H1 (cell line): ENCODE measurements at regions not wholly inside any gene's neighbourhood (a gene's known extent, or its start where the extent isn't known, plus 50 kb on each side); places are given as distances from the start of the nearest gene placed in this dataset.

Experiments
- CTCF ChIA-PET: fragments of 300-600 bp; sonication (Branson Sonifier 250); formaldehyde crosslinking; loops from one replicate; lab custom pipeline; 2021; ENCODE audit not compliant: partially characterized antibody; lab: Charles Lee
- POLR2A ChIA-PET: fragments of 300-600 bp; sonication (Branson Sonifier 250); formaldehyde crosslinking; loops from one replicate; lab custom pipeline; 2021; ENCODE audit warnings: inconsistent platforms; ENCODE audit not compliant: partially characterized antibody; lab: Charles Lee
- DNase-seq, 2 experiments: peaks; one replicate each; pipeline versions ENCODE4 v3.0.0 to v3.0.0-alpha.2; 2010 to 2022; ENCODE audit warnings: low spot score in 2 of 2, low read depth in 1 of 2, mixed read lengths in 1 of 2
- FAIRE-seq: peaks from 2 replicates; lab custom pipeline; 2011; peaks lifted over from hg19 to GRCh38; lab: Jason Lieb, UNC
- H2AFZ ChIP-seq: 2 replicates; pipeline ENCODE4 v1.8.1; 2012; ENCODE audit warnings: low read length, inconsistent platforms
- H2AK5ac ChIP-seq: 2 replicates; pipeline ENCODE4 v1.6.1; 2013; ENCODE audit warnings: low read depth, low read length
- H2BK120ac ChIP-seq: replicated peaks from 2 replicates; pipeline ENCODE3; 2013; ENCODE audit warnings: low read depth, low read length, inconsistent platforms
- H2BK12ac ChIP-seq: 2 replicates; pipeline ENCODE4 v1.6.1; 2013; ENCODE audit warnings: low read depth, low read length
- H2BK15ac ChIP-seq: 2 replicates; pipeline ENCODE4 v1.6.1; 2013; ENCODE audit warnings: low read length
- H2BK20ac ChIP-seq: 2 replicates; pipeline ENCODE4 v1.6.1; 2013; ENCODE audit warnings: low read length
- H2BK5ac ChIP-seq: 2 replicates; pipeline ENCODE4 v1.6.1; 2013; ENCODE audit warnings: low read depth, low read length
- H3K14ac ChIP-seq: 2 replicates; pipeline ENCODE4 v1.6.1; 2013; ENCODE audit warnings: inconsistent platforms; ENCODE audit not compliant: insufficient read length
- H3K18ac ChIP-seq: 2 replicates; pipeline ENCODE4 v1.6.1; 2013; ENCODE audit warnings: low read length; ENCODE audit errors: extremely low read depth
- H3K23ac ChIP-seq: 2 replicates; pipeline ENCODE4 v1.6.1; 2013; ENCODE audit warnings: inconsistent platforms; ENCODE audit not compliant: insufficient read length
- H3K23me2 ChIP-seq: 2 replicates; pipeline ENCODE4 v1.6.1; 2013; ENCODE audit warnings: low read depth, low read length
- H3K27ac ChIP-seq: 2 replicates; pipeline ENCODE4 v1.6.1; 2011; ENCODE audit warnings: low read depth, low read length, inconsistent platforms
- H3K27me3 ChIP-seq, 4 experiments: replicated peaks in 1 of 4; 1 replicate in 1 of 4; 2 replicates in 3 of 4; pipeline versions ENCODE4 v1.6.1 to v1.8.1; 2011 to 2013; ENCODE audit warnings: low read length in 3 of 4, mild to moderate bottlenecking in 3 of 4, inconsistent platforms in 2 of 4, mixed read lengths in 2 of 4, moderate library complexity in 1 of 4; ENCODE audit not compliant: control insufficient read depth in 3 of 4, insufficient read depth in 3 of 4; ENCODE audit errors: extremely low read depth in 1 of 4
- H3K36me3 ChIP-seq, 4 experiments: 2 replicates each; pipeline versions ENCODE4 v1.6.1 to v1.8.1; 2011 to 2013; ENCODE audit warnings: mild to moderate bottlenecking in 4 of 4, low read length in 3 of 4, moderate library complexity in 2 of 4, control low read depth in 1 of 4, inconsistent platforms in 1 of 4; ENCODE audit not compliant: insufficient read depth in 4 of 4, control insufficient read depth in 2 of 4
- H3K4ac ChIP-seq: replicated peaks from 2 replicates; pipeline ENCODE3; 2013; ENCODE audit warnings: low read length, low read depth, mixed read lengths, inconsistent platforms; ENCODE audit not compliant: insufficient read length
- H3K4me1 ChIP-seq, 4 experiments: replicated peaks in 1 of 4; 1 replicate in 1 of 4; 2 replicates in 3 of 4; pipeline versions ENCODE4 v1.6.1 to v1.8.1; 2011 to 2013; ENCODE audit warnings: low read length in 3 of 4, inconsistent platforms in 2 of 4, mixed read lengths in 1 of 4; ENCODE audit not compliant: insufficient read depth in 4 of 4, control insufficient read depth in 3 of 4
- H3K4me2 ChIP-seq, 2 experiments: 2 replicates each; pipeline versions ENCODE4 v1.6.1 to v1.8.1; 2011 to 2013; ENCODE audit warnings: low read depth in 2 of 2, low read length in 2 of 2, control low read depth in 1 of 2, inconsistent platforms in 1 of 2, mild to moderate bottlenecking in 1 of 2; ENCODE audit not compliant: insufficient read depth in 1 of 2
- H3K4me3 ChIP-seq, 4 experiments: fragments of 200-600, 300-600 bp in 1 of 4; sonication (generic), shearing (Covaris generic), sonication (Bioruptor Twin) in 1 of 4; 2 replicates each; pipeline versions ENCODE4 v1.5.1 to v1.8.1; 2011 to 2016; ENCODE audit warnings: low read length in 4 of 4, low read depth in 3 of 4, control low read depth in 2 of 4, inconsistent platforms in 2 of 4, mild to moderate bottlenecking in 2 of 4, mixed read lengths in 1 of 4, moderate library complexity in 1 of 4; ENCODE audit not compliant: insufficient read depth in 2 of 4; ENCODE audit errors: extremely low read depth in 1 of 4
- H3K56ac ChIP-seq: replicated peaks from 2 replicates; pipeline ENCODE3; 2013; ENCODE audit warnings: low read depth, mild to moderate bottlenecking, mixed read lengths, low read length, inconsistent platforms; ENCODE audit not compliant: insufficient read length
- H3K79me1 ChIP-seq: 2 replicates; pipeline ENCODE4 v1.6.1; 2013; ENCODE audit warnings: low read depth, low read length, control low read depth
- H3K79me2 ChIP-seq, 2 experiments: 2 replicates each; pipeline versions ENCODE4 v1.6.1 to v1.8.1; 2012 to 2013; ENCODE audit warnings: low read length in 2 of 2, mild to moderate bottlenecking in 2 of 2, inconsistent platforms in 1 of 2; ENCODE audit not compliant: insufficient read depth in 2 of 2, control insufficient read depth in 1 of 2
- H3K9ac ChIP-seq, 4 experiments: replicated peaks in 1 of 4; 1 replicate in 1 of 4; 2 replicates in 3 of 4; pipeline versions ENCODE4 v1.6.1 to v1.8.1; 2011 to 2013; ENCODE audit warnings: low read depth in 3 of 4, low read length in 3 of 4, control low read depth in 2 of 4, mild to moderate bottlenecking in 2 of 4, moderate library complexity in 2 of 4, inconsistent platforms in 1 of 4; ENCODE audit errors: extremely low read depth in 1 of 4
- H3K9me3 ChIP-seq, 2 experiments: 2 replicates each; pipeline versions ENCODE4 v1.6.1 to v1.8.1; 2012 to 2013; ENCODE audit warnings: mild to moderate bottlenecking in 2 of 2, moderate library complexity in 2 of 2, control low read depth in 1 of 2, inconsistent platforms in 1 of 2, low read depth in 1 of 2, low read length in 1 of 2, mixed read lengths in 1 of 2; ENCODE audit not compliant: insufficient read depth in 2 of 2
- H4K20me1 ChIP-seq, 2 experiments: replicated peaks in 1 of 2; 2 replicates each; pipeline versions ENCODE3 to v1.8.1; 2011 to 2013; ENCODE audit warnings: inconsistent platforms in 2 of 2, low read length in 2 of 2, mild to moderate bottlenecking in 1 of 2; ENCODE audit not compliant: insufficient read depth in 2 of 2, control insufficient read depth in 1 of 2
- H4K5ac ChIP-seq: 2 replicates; pipeline ENCODE4 v1.6.1; 2013; ENCODE audit warnings: low read length, low read depth, mixed read lengths, inconsistent platforms; ENCODE audit not compliant: insufficient read length
- H4K8ac ChIP-seq: 2 replicates; pipeline ENCODE4 v1.8.0; 2013; ENCODE audit warnings: mild to moderate bottlenecking, moderate library complexity, low read length, inconsistent platforms; ENCODE audit not compliant: insufficient read depth; ENCODE audit errors: extremely low read depth
- H4K91ac ChIP-seq: replicated peaks from 2 replicates; pipeline ENCODE3; 2013; ENCODE audit warnings: low read length, mixed read lengths, inconsistent platforms; ENCODE audit not compliant: insufficient read length
- ASH2L ChIP-seq: fragments of 200-600, 300-600 bp; sonication (generic); IDR thresholded peaks from one replicate; pipeline ENCODE4 v1.7.1; 2017; ENCODE audit warnings: low read length
- CEBPB ChIP-seq: IDR thresholded peaks from 2 replicates; pipeline ENCODE4 v1.6.1; 2012; ENCODE audit warnings: low read depth, low read length
- FOSL1 ChIP-seq: IDR thresholded peaks from 2 replicates; pipeline ENCODE4 v1.6.1; 2011; ENCODE audit warnings: mild to moderate bottlenecking, low read depth, low read length, moderate library complexity; ENCODE audit not compliant: insufficient read depth
- HDAC2 ChIP-seq, 2 experiments: fragments of 300-600 bp in 1 of 2; sonication (generic) in 1 of 2; IDR thresholded peaks; 2 replicates each; pipeline ENCODE4 v1.6.1; 2011 to 2012; ENCODE audit warnings: low read depth in 2 of 2, low read length in 2 of 2, mild to moderate bottlenecking in 2 of 2, moderate library complexity in 2 of 2, borderline replicate concordance in 1 of 2, inconsistent platforms in 1 of 2
- JUN ChIP-seq: IDR thresholded peaks from 2 replicates; pipeline ENCODE4 v1.6.1; 2011; ENCODE audit warnings: low read depth, mild to moderate bottlenecking, improper control_type of control experiment, low read length
- POLR2AphosphoS5 ChIP-seq: IDR thresholded peaks from 2 replicates; pipeline ENCODE4 v1.6.1; 2011; ENCODE audit warnings: low read depth, low read length
- RAD21 ChIP-seq, 2 experiments: IDR thresholded peaks in 1 of 2; conservative IDR thresholded peaks in 1 of 2; 2 replicates each; pipeline ENCODE4 v1.6.1; 2011; ENCODE audit warnings: low read depth in 2 of 2, low read length in 2 of 2, improper control_type of control experiment in 1 of 2, inconsistent platforms in 1 of 2, mild to moderate bottlenecking in 1 of 2, moderate library complexity in 1 of 2
- TEAD4 ChIP-seq: IDR thresholded peaks from 2 replicates; pipeline ENCODE4 v1.6.1; 2012; ENCODE audit warnings: low read depth, low read length, inconsistent platforms, mixed read lengths
- WGBS, 2 experiments: shearing (Covaris generic) in 1 of 2; methylation state at CpG; one replicate each; pipeline versions ENCODE4 v1.1.6 to v1.1.7; 2013 to 2015; ENCODE audit warnings: low lambda C conversion rate in 2 of 2, mixed read lengths in 2 of 2, inconsistent platforms in 1 of 2, low coverage in 1 of 2, missing lambda C conversion rate in 1 of 2; ENCODE audit not compliant: insufficient replicate concordance in 2 of 2, insufficient coverage in 1 of 2, insufficient read length in 1 of 2; ENCODE audit errors: extremely low coverage in 1 of 2, missing lambda C conversion rate in 1 of 2; 5-methylcytosine and 5-hydroxymethylcytosine counted together

DNA sequence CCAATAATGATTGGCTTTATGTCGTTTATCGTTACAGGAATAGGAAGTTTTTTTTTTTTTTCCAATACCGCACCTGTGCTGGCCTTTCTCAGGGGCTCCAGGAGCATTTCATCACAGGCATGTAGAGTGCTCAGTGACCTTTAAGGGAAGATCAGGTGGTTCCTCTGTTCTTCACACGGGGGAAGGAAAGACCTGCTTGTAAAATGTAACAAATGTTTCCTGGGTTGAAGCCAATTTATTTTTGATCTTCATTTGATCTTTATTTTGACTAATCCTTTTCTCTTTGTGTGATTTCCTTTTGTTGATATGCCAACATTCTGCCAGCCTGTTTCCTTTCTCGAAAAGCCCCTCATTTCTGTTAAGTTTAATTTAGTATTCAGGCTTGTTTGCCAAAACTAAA, 61.9 kb upstream of the HBS1L start:
- DNase-seq = no peak
- H3K23ac ChIP-seq = no peak overlapping the region
- no peak overlapping the region for H2BK20ac ChIP-seq
- H2AFZ ChIP-seq = no peak overlapping the region
- no peak overlapping the region for H3K4ac ChIP-seq
- H2BK15ac ChIP-seq = no peak overlapping the region
- no peak overlapping the region for H2BK120ac ChIP-seq
- H4K8ac ChIP-seq = no peak overlapping the region
- H3K56ac ChIP-seq = no peak overlapping the region
- ChIA-PET POLR2A (interaction anchor here (0.6 kb wide), 1 partner anchor 16 kb away, joined by 4 read pairs; no protein-coding TSS in a partner anchor), CTCF (no interaction called here)
- no peaks in the 10 kb centered on the region for H3K36me3 ChIP-seq
- no peak overlapping the region for H3K14ac ChIP-seq
- H4K20me1 ChIP-seq = no peaks in the 10 kb centered on the region
- H3K4me2 ChIP-seq = no peak overlapping the region
- H3K4me1 ChIP-seq = no peaks in the 10 kb centered on the region
- no peak for FAIRE-seq
- no peak overlapping the region for H2BK12ac ChIP-seq
- no peak overlapping the region for H3K27ac ChIP-seq
- no peak overlapping the region for H4K5ac ChIP-seq
- no peaks in the 10 kb centered on the region for H3K9me3 ChIP-seq
- no peak overlapping the region for H2BK5ac ChIP-seq
- 87% methylated on average over 5 of the region's 5 CpGs; no CpG with 5 or more reads in 1 of the 2 experiments for WGBS, 2 experiments
- no peak overlapping the region for H3K18ac ChIP-seq
- no peak overlapping the region for H4K91ac ChIP-seq
- no peak overlapping the region for H3K9ac ChIP-seq
- no peaks in the 10 kb centered on the region for H3K23me2 ChIP-seq
- H3K27me3 ChIP-seq = no peaks in the 10 kb centered on the region
- H3K79me2 ChIP-seq = no peaks in the 10 kb centered on the region
- H3K79me1 ChIP-seq = no peaks in the 10 kb centered on the region
- H3K4me3 ChIP-seq = no peak overlapping the region
- no peak overlapping the region for H2AK5ac ChIP-seq
- TF ChIP-seq JUN (no peak), RAD21 (IDR thresholded peaks at IDR 0.05 in 1 of 2, conservative IDR thresholded peaks at IDR 0.05 in 1 of 2; ENCODE audit: low read depth in 2 of 2, low read length in 2 of 2) (no peak), CEBPB (no peak), ASH2L (no peak), HDAC2 (IDR thresholded peaks at IDR 0.05; ENCODE audit: borderline replicate concordance in 1 of 2, low read depth in 2 of 2, low read length in 2 of 2) (no peak), FOSL1 (no peak), TEAD4 (no peak), POLR2AphosphoS5 (no peak)
